GM18511 (cell line): ENCODE measurements at regions not wholly inside any gene's neighbourhood (a gene's known extent, or its start where the extent isn't known, plus 50 kb on each side); places are given as distances from the start of the nearest gene placed in this dataset.
"Not testable (repeated sequence)": the region's sequence is repeated elsewhere in the genome, so short reads cannot be mapped to it uniquely, and the experiment has no call there.

Source experiments
- ATAC-seq: cut with Tn5 transposase; IDR thresholded peaks from one replicate; pipeline ENCODE4 v1.9.1; 2021; ENCODE audit warnings: mild to moderate bottlenecking, moderate library complexity; ENCODE audit not compliant: unreplicated experiment

GRCh38 chr5:153209687-153210086 is 280.8 kb upstream of the GRIA1 start:
- ATAC-seq, result no peak

DNA sequence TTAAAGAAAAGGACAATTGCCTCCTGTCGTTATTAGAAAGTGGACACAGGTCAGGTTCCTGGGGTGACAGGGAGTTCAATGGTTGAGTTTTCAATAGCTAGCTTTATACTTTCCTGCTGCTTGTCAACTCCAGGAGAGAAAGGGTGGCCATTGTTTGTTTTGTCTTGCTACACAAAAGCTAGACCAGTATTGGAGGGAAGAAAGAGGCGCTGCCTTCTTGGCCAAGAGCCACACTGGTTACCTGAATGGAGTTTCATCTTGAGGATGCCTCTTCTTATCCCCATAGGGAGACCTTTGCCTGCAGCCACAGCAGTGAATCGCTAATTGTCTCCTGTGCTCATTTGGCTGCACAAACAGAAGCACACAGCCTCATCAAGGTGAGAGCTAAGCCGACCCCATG is 279.4 kb upstream of the GRIA1 start:
- no peak for ATAC-seq

DNA sequence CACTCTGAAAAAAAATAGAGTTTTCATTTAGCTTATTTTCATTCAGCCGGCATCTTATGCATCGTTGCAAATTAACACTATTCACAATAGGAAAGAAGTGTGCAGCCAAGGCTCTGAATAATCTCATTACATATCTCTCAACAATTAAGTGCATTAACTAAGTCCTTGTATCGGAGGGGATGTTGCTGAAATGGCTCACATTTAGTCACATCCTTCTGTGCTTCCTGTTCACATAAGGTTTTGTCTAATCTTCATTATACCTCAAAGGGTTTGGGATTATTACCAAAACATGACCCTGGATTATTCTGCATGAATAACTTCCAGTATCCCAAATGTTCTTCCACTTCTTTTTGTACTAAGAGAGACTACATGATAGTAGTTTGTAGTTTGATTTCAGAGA is 278.0 kb upstream of the GRIA1 start:
- ATAC-seq, result no peak

- ATAC-seq, result no peak
These were observed 267.5 kb upstream of the GRIA1 start for GRCh38 chr5:153222936-153223335.

DNA sequence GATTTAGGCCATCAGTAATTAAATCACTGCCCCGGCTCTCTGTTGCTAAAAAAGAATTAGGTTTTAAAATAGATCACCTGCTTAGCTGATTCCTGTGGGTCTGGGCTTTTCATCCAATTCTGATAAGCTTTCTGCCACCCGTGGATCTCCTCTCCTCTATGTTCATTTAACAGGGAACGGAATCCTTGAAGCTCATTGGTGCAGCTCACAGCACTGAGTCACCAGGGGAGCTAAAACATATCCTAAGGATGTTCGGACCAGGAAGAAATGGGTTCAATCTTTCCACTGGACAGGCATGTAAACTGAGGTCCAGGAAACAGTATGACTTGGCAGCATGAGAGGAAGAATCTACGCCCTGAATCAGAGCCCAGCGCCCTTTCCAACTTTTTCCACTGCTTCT is 267.1 kb upstream of the GRIA1 start:
- ATAC-seq, result no peak

- ATAC-seq, result no peak
These were observed 265.8 kb upstream of the GRIA1 start for GRCh38 chr5:153224651-153225050.

- no peak for ATAC-seq
These were observed 256.5 kb upstream of the GRIA1 start for GRCh38 chr5:153233933-153234332.

DNA sequence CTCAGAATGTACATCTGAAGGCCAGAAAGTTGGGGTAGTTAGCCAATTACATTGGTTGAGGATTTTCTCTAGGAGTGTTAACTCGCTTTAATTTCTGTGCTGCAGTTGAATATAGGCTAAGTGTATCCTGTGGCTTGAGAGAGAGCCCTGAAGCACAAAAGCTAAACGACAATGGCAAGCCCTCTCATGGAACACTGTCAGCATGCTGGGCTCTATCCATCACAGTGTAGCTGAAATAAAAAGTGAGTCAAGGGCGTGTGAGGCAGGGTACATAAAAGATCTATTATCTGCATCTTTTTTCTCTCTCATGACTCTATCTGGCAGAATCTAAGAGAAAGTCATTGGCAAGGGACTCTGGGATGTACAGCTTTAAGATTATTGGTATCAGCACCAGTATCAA is 254.2 kb upstream of the GRIA1 start:
- peak; percentile 1 for ATAC-seq

DNA sequence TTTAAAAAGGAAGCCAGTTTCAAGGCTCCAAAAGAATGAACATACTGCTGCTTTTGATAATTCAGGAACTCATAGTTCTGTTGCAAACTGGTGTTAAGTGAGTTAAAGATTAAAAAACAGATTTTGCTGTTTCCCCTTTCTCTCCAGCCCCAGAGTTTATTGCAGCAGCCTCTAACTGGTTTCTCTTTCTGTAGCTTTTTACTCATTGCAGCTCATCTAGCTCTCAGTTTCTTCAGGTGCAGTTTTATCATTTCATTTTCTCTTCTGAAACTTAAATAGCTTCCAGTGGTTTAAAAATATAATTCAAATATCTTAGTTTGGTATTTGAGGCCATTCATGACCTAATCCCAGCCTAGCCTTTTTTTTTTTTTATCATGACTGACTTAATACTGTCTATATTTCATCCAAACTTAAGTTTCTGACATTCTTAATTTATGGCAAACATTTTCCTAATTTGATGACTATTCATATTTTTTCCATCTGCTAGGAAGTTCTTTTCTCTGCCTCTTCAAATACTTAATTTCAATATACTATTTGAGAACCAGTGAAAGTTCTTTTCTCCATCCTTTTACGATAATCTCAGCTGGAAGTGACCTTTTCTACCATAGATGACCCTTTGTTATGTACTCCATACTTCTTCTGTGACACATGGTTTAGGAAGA is 252.7 kb upstream of the GRIA1 start:
- ATAC-seq, result peak; percentile 90

DNA sequence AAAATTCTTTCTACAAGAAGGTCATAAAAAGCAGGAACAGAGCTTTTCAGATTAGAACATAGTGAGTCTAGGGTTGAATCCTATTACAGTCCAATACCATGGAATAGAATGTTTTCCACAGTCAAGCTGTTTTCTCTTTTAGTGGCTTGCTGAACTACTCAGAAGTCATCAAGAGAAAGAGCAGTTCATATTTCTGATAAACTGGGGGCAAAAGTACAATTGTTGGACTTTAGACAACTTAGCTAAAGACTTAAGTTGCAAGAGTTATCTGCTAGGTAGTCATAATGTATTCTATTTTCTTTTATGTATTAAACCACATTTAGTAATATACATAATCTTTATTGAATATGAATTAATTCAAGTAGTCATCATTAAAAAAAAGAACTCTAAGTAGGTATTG is 233.1 kb upstream of the GRIA1 start:
- ATAC-seq, result no peak

DNA sequence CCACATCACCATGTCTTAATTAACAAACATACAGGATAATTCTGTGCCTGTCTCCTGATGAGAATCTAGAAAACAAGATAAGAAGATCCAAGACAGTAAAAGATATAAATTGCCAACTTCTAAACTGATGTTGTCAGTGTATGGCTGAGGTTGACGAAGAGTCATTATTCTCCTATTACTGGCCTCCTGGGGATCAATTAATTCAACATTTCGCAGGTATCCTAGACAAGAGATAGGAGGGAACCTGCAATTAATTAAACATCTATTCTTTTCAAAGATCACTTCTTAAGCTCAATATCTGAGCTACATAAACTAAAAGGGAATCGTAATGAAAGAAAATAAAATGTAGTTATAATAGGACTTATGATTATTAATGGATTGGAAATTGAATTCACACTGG is 232.0 kb upstream of the GRIA1 start:
- no peak for ATAC-seq

DNA sequence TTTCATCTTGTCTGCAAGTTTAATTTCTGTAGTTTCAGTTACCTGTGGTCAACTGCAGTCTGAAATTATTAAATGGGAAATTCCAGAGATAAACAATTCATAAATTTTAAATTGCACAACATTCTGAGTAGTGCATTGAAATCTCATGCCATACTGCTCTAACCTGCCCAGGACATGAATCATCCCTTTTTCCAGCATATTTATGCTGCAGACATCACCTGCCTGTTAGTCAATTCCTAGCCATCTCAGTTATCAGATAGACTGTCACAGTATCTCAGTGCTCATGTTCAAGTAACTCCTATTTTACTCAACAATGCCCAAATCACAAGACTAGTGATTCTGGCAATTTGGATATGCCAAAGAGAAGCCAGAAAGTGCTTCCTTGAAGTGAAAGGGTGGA is 223.0 kb upstream of the GRIA1 start:
- no peak for ATAC-seq

GRCh38 chr5:153275695-153276094 is 214.8 kb upstream of the GRIA1 start:
- ATAC-seq, result no peak

DNA sequence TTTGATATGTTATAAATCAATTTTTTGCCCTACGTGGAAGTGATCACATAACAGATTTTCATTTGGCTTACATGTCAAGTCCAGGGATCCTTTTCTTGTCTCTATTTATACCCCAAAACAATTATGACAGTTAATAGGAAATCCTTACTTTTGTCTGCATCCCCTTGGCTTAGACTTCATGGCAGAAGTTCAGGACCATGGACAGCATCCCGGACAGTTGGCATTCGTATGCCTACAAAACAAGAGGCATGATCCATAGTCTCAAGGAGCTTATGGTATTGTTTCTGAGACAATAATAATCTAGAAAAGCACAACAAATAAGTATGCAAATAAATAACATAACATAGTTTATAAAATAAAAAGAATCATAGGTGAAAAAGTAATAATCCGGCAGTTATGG is 214.3 kb upstream of the GRIA1 start:
- no peak for ATAC-seq

DNA sequence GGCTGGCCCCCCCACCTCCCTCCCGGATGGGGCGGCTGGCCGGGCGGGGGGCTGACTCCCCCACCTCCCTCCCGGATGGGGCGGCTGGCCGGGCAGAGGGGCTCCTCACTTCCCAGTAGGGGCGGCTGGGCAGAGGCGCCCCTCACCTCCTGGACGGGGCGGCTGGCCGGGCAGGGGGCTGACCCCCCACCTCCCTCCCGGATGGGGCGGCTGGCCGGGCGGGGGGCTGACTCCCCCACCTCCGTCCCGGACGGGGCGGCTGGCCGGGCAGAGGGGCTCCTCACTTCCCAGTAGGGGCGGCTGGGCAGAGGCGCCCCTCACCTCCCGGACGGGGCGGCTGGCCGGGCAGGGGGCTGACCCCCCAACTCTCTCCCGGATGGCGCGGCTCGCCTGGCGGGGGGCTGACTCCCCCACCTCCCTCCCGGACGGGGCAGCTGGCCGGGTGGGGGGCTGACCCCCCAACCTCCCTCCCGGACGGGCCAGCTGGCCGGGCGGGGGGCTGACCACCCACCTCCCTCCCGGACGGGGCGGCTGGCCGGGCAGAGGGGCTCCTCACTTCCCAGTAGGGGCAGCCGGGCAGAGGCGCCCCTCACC is 194.1 kb upstream of the GRIA1 start:
- ATAC-seq, result not testable (repeated sequence)

- ATAC-seq, result no peak
These were observed 190.6 kb upstream of the GRIA1 start for GRCh38 chr5:153299891-153300290.

GRCh38 chr5:153308282-153308681 is 182.2 kb upstream of the GRIA1 start:
- no peak for ATAC-seq

DNA sequence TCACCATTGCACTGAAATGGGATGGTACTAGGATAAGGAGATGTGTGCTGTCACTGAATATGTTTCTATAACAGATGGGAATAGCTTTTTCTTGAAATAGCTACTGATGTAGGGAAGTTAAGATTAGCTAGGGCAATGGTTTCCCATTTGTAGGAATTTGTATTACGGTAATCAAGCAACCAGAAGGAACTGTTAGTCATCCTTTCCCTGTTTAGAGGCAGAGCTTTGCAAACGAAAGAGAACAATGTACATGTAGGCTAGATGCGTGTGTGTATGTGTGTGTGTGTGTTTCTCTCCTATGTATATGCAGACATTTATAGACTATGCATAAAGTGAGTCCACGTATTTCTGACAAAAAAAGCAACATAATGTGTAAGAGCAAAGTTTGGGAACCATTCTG is 171.9 kb upstream of the GRIA1 start:
- ATAC-seq, result no peak

- no peak for ATAC-seq
These were observed 169.0 kb upstream of the GRIA1 start for GRCh38 chr5:153321478-153321877.

GRCh38 chr5:153340139-153340538 is 150.3 kb upstream of the GRIA1 start:
- no peak for ATAC-seq

DNA sequence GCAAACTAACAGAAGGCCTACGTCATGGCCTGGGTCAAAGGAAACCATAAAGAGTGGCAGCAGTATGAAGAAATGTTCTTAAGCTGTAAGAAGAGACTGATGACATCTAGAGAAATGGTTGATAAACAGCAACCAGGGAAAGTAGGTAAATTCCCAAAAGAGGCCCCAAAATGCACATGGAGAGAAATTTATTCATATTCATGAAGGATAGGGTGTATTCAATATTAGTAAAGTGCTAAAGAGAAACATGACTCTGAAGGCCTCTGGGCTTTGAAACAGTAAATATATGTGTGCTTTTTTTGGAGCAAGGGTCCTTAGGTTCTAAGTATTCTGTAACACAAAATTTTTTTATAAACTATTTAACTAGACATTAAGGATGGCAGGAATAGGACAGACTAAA is 149.7 kb upstream of the GRIA1 start:
- no peak for ATAC-seq

- no peak for ATAC-seq
These were observed 148.0 kb upstream of the GRIA1 start for GRCh38 chr5:153342487-153342886.

- no peak for ATAC-seq
These were observed 142.9 kb upstream of the GRIA1 start for GRCh38 chr5:153347611-153348010.
